ENCODE measurements at regions not wholly inside any gene's neighbourhood (a gene's known extent, or its start where the extent isn't known, plus 50 kb on each side); places are given as distances from the start of the nearest gene placed in this dataset.

GRCh38 chr11:131027491-131027890 is 111.2 kb upstream of the SNX19 start:
- H4K5ac ChIP-seq (ENCODE audit: insufficient read length, low read depth, low read length): no peak overlapping the region
- H2BK5ac ChIP-seq (ENCODE audit: insufficient read length, low read length): no peak overlapping the region
- no peak overlapping the region for H2BK20ac ChIP-seq (ENCODE audit: low read depth, low read length, poor library complexity, severe bottlenecking)
- no peak overlapping the region for H3K27ac ChIP-seq (ENCODE audit: insufficient read length, low read depth, low read length)
- H2BK12ac ChIP-seq (ENCODE audit: insufficient read length, low read depth, low read length): no peak overlapping the region
- no peak overlapping the region for H3K18ac ChIP-seq (ENCODE audit: insufficient read length, low read depth, low read length)
- no peak overlapping the region for H3K56ac ChIP-seq (ENCODE audit: insufficient read length, low read depth, low read length)
- no peak overlapping the region for H3T11ph ChIP-seq (ENCODE audit: low read length)
- H3K23ac ChIP-seq (ENCODE audit: insufficient read length, low read depth, low read length): no peak overlapping the region
- no peak overlapping the region for H2AFZ ChIP-seq (ENCODE audit: low read length)
- no peak overlapping the region for H2AK5ac ChIP-seq (ENCODE audit: insufficient read length, low read length)
- no peak overlapping the region for H2BK120ac ChIP-seq (ENCODE audit: low read depth, low read length, poor library complexity, severe bottlenecking)
- H3K14ac ChIP-seq (ENCODE audit: insufficient read depth, low read length): no peak overlapping the region
- no peaks in the 10 kb centered on the region for H4K20me1 ChIP-seq (ENCODE audit: control insufficient read depth, insufficient read depth, insufficient read length)
- peaks cover 5 to 7% of the 10 kb centered on the region in 2 experiments for H3K4me1 Mint-ChIP-seq
- H4K91ac ChIP-seq (ENCODE audit: insufficient read length, low read depth, low read length): no peak overlapping the region
- no peak for TF ChIP-seq CTCF (conservative IDR thresholded peaks at IDR 0.05)
- no peaks in the 10 kb centered on the region for H3K79me2 ChIP-seq (ENCODE audit: insufficient read depth, low read length)
- no peak overlapping the region for H3K4me3 Mint-ChIP-seq
- no peaks in the 10 kb centered on the region for H3K9me3 ChIP-seq (ENCODE audit: control insufficient read depth, low read depth, low read length)
- no peaks in the 10 kb centered on the region; a peak in 1 of 7 replicates for H3K36me3 Mint-ChIP-seq (ENCODE audit: insufficient read depth in 1 of 3, low read depth in 3 of 3)
- no peaks in the 10 kb centered on the region for H3K23me2 ChIP-seq (ENCODE audit: insufficient read length, low read depth, low read length, poor library complexity, severe bottlenecking)
- no peak overlapping the region for H3K27ac Mint-ChIP-seq
- no peaks in the 10 kb centered on the region for H3K4me1 ChIP-seq (ENCODE audit: insufficient read depth, low read length)
- no peaks in the 10 kb centered on the region for H3K27me3 Mint-ChIP-seq (ENCODE audit: low read depth)
- H3K9me3 Mint-ChIP-seq: no peaks in the 10 kb centered on the region
- WGBS (ENCODE audit: extremely low coverage, insufficient read length, low lambda C conversion rate): no CpG with 5 or more reads among the region's 2 CpGs
- no peak for DNase-seq
- H3K79me1 ChIP-seq (ENCODE audit: insufficient read depth, low read depth, low read length, poor library complexity, severe bottlenecking): no peaks in the 10 kb centered on the region
- no peak overlapping the region for H3K9ac ChIP-seq (ENCODE audit: extremely low read depth, insufficient read length, low read length)
- no peak overlapping the region for H3K4ac ChIP-seq (ENCODE audit: low read depth, low read length)
- H2BK15ac ChIP-seq (ENCODE audit: low read depth, low read length): no peak overlapping the region
- no peak overlapping the region for H4K8ac ChIP-seq (replicated peaks; ENCODE audit: insufficient read length, low read depth, low read length)
- H3K27me3 ChIP-seq (ENCODE audit: insufficient read depth, low read length): no peaks in the 10 kb centered on the region
- H3K4me2 ChIP-seq (ENCODE audit: insufficient read depth, insufficient read length, low read length): no peak overlapping the region

All from H9 (cell line).